Skin of body (tissue), 1 donor: ENCODE measurements at regions not wholly inside any gene's neighbourhood (a gene's known extent, or its start where the extent isn't known, plus 50 kb on each side); places are given as distances from the start of the nearest gene placed in this dataset.
"Not testable (repeated sequence)": the region's sequence is repeated elsewhere in the genome, so short reads cannot be mapped to it uniquely, and the experiment has no call there.

ENCODE experiments used
- DNase-seq: peaks from one replicate; lab custom pipeline; 2025; lab: John Stamatoyannopoulos, UW

- DNase-seq = no peak
These were observed 66.2 kb downstream of the SC5D start for GRCh38 chr11:121358760-121359159.

- no peak for DNase-seq
These were observed 67.0 kb downstream of the SC5D start for GRCh38 chr11:121359591-121359990.

GRCh38 chr11:121362955-121363354 lies 70.4 kb downstream of the SC5D start:
- not testable (repeated sequence) for DNase-seq

GRCh38 chr11:121365304-121365703 lies 72.7 kb downstream of the SC5D start:
- DNase-seq = no peak

GRCh38 chr11:121366038-121366437 lies 73.5 kb downstream of the SC5D start:
- no peak for DNase-seq

- DNase-seq = peak; percentile 9
These were observed 74.7 kb downstream of the SC5D start for GRCh38 chr11:121367001-121367843.

- peak; percentile 23 for DNase-seq
These were observed 75.3 kb downstream of the SC5D start for GRCh38 chr11:121367844-121368225.

GRCh38 chr11:121368364-121369240 lies 76.0 kb downstream of the SC5D start:
- DNase-seq = no peak

- DNase-seq = no peak
These were observed 76.8 kb downstream of the SC5D start for GRCh38 chr11:121369366-121369765.

- DNase-seq = no peak
These were observed 79.5 kb downstream of the SC5D start for GRCh38 chr11:121372028-121372427.

- no peak for DNase-seq
These were observed 79.3 kb upstream of the SORL1 start for GRCh38 chr11:121372671-121373429.

- DNase-seq = no peak
These were observed 77.7 kb upstream of the SORL1 start for GRCh38 chr11:121374286-121374985.

- DNase-seq = no peak
These were observed 76.0 kb upstream of the SORL1 start for GRCh38 chr11:121376130-121376529.

GRCh38 chr11:121379145-121379810 lies 72.8 kb upstream of the SORL1 start:
- not testable (repeated sequence) for DNase-seq

- DNase-seq = no peak
These were observed 68.4 kb upstream of the SORL1 start for GRCh38 chr11:121383716-121384115.

- no peak for DNase-seq
These were observed 66.4 kb upstream of the SORL1 start for GRCh38 chr11:121385688-121386087.
